Stimulated activated CD4-positive, alpha-beta T cell treated with anti-CD3 and anti-CD28 coated beads, Interleukin-1b, Interleukin-23, amount 100 ng/mL, for 48 hours (primary cell): ENCODE measurements at regions not wholly inside any gene's neighbourhood (a gene's known extent, or its start where the extent isn't known, plus 50 kb on each side); places are given as distances from the start of the nearest gene placed in this dataset.

ENCODE experiments used
- DNase-seq: peaks from one replicate; pipeline ENCODE4 v3.0.0-alpha.2; 2020

DNA sequence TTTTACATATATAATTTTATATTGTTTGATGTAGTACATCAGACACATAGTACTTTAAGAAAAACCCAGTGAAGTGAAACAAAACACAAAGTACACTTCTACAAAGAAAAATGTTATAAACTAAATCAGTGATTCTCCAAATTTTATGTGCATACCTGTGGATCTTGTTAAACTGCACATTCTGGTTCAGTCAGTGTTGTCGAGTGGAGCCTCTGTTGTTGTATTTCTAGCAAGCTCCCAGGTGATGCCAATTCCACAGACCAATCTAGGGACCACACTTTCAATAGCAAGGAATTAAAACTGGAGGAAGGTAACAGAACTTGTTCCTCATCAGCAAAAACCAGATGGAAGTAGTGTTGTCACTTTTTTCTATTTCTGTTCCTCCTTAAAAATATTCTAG, 183.8 kb upstream of the CD180 start:
- no peak for DNase-seq

GRCh38 chr5:67379753-67380152, 183.2 kb upstream of the CD180 start:
- no peak for DNase-seq

GRCh38 chr5:67378256-67378655, 181.7 kb upstream of the CD180 start:
- DNase-seq = no peak

DNA sequence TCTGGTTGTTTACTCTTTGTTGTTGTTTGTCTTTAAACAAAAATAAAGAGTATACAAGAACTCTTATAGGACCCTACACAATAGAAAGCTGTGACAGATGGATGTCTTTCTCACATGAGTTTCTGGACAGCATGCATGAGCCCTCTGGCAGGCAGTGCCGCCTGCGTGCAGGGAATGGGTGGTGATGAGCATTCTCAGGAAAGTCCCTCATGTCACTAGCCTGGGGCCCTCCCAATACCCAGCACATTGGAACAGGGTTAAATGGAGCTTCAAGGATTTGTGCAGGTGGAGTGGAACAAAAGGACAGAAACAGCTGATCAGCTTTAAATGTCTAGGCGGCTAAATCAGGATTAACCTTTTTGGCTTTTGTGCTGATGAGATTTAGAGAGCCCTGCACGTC, 181.0 kb upstream of the CD180 start:
- no peak for DNase-seq

- no peak for DNase-seq
Measured at GRCh38 chr5:67375606-67376005, 179.0 kb upstream of the CD180 start.

GRCh38 chr5:67374378-67374777, 177.8 kb upstream of the CD180 start:
- no peak for DNase-seq

DNA sequence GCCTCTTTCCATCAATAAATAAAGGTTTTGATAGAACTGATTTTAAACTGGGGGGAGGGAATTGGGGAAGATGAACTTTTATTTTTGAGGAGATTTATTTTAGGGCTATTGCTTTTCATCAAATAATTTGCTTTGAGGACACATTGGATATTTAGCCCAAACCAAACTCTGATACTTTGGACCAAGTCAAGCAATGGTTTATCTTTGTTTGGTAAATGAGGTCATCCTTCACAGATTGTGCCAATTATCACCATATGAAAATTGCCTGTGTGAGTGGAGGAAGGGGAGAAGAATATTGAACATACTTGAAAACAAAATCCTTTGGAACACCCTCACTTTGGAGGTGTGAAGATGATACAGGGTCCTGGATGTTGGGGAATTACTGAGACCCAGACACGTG, 176.9 kb upstream of the CD180 start:
- DNase-seq = no peak

- DNase-seq = no peak
Measured at GRCh38 chr5:67372887-67373286, 176.3 kb upstream of the CD180 start.

- no peak for DNase-seq
Measured at GRCh38 chr5:67371924-67372323, 175.3 kb upstream of the CD180 start.

GRCh38 chr5:67366691-67367395, 170.2 kb upstream of the CD180 start:
- DNase-seq = no peak

DNA sequence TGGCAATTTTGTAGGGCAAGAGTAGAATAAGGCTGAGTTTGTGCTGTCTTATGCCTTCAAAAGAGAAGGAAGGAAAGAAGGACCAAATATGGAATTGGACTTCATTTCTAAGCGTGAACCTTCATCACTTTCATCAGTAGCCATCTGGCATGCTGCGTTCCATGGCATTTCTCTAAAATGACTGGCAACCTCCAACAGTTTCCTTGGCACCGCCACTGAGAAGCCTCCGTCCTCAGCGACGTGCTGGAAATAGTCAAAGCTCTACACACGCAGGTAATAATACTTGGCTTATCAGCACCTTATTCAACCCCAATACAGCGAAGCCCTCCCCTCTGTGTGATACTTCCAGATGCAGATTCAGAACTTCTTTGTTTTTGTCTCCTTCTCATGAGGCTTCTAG, 169.7 kb upstream of the CD180 start:
- DNase-seq = no peak

GRCh38 chr5:67364381-67364970, 167.9 kb upstream of the CD180 start:
- no peak for DNase-seq

DNA sequence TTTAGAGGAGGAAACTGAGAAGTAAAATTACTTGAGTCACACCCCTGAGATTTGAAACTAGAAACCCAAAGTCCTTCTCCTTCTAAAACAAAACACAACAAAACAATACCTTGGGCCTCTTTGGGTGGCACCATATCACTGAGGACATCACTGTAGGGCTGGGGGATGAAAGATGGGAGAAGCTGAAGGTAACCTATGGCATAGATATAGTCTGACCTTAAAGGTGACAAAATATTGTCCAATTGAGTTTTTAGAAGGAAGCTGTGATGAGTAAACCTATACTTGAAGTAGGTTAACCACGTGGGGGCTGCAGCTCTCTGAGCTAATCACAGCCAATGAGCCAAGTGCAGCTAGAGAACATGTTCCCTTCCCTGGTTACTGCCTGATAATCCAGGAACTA, 167.4 kb upstream of the CD180 start:
- DNase-seq = peak; percentile 8

GRCh38 chr5:67363180-67363709, 166.6 kb upstream of the CD180 start:
- DNase-seq = no peak

- DNase-seq = no peak
Measured at GRCh38 chr5:67361932-67362729, 165.5 kb upstream of the CD180 start.

GRCh38 chr5:67360047-67360446, 163.4 kb upstream of the CD180 start:
- no peak for DNase-seq

DNA sequence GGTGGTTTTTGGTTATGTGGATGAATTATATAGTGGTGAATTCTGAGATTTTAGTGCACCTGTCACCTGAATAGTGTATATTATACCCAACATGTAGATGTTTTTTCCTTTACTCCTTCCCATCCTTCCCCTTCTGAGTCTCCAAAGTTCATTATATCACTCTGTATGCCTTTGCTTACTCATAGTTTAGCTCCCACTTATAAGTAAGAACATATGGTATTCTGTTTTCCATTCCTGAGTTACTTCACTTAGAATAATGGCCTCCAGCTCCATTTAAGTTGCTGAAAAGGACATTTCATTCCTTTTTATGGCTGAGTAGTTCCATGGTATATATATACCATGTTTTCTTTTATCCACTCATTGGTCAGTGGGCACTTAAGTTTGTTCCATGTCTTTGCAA, 161.6 kb upstream of the CD180 start:
- DNase-seq = no peak

DNA sequence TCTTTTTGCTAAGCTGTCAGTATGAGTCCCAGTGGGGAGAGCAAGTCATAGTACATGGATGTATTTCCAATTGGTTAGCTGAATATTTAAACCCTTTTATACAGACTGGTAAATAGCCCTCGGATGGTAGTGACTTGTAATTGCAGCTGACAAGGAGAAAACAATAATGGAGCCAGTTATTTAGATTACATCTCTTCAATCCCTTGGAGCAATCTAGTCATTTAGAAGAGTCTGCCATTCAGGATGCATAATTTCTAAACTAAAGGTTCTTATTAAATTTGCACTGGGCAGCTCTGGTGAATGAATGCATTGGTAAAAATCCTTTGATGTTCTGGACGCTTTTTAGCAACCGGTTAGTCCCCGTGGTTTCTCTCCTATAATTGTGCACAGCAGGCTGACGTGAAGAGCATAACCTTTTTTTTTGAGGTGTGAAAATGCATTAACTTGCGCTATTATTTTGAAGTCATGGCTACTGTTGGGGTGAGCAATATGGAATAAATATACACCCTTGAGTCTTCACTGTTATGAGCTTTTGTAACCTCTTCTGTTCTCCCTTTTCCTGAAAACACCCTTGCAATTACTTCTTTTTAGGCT, 158.6 kb upstream of the CD180 start:
- no peak for DNase-seq

DNA sequence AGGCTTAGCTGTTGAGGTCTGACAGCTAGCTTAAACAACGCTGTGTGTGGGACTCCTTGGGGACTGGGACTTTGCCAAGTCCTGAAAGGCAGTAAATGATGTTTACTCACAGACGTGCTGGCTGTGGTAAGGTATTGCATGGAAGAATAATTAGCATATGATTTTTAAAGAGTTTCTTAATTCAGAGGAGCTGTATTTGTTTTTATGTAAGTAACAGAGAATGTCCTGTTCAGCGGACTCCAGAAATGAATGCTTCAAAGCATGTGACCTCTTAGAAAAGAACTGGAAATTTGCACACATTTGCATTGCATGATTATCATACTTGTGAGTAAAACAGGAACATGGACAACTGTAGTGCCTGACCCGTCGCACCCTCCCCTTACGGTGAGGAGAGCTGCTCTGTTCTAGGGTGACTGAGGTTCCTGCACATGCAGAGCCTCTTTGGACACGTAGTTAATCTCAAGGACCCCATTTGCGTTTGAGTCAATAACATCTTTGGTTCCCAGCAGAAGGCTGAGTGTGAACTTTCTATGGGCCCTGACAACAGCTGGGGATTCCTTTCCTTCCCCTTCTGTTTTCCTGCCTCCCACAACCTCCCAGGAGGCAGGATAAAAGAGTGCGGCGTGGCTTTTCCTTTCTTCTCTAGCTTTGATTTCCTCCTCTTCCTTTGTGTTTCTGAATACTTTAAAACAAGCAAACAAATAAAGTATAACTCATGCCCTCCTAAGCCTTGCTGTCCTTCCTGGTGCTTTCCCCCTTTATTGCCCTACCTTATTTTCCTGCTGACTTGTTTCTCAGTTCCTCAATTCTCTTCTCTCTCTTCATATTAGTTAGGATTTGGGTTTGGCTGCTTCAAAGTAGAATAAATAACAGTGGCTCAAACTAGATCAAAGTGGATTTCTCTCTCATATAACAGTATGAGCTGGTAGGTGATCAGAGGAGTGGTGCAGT, 157.2 kb upstream of the CD180 start:
- DNase-seq = no peak

GRCh38 chr5:67350618-67351201, 154.1 kb upstream of the CD180 start:
- DNase-seq = no peak

- DNase-seq = no peak
Measured at GRCh38 chr5:67350185-67350584, 153.6 kb upstream of the CD180 start.

DNA sequence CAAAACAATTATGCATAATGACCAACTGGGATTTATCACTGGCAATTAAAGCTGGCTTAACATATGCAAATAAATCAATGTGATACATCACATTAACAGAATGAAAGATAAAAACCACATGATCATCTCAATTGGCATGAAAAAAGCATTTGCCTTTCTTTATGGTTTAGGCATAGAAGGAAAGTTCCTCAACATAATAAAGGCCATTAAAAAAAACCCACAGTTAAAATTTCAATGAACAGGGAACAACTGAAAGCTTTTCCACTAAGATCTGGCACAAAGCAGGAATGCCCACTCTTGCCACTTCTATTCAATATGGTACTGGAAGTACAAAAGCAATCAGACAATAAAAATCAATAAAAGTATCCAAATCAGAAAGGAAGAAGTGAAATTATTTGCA, 151.2 kb upstream of the CD180 start:
- DNase-seq = no peak
